OCI-LY1 (cell line): ENCODE measurements at regions not wholly inside any gene's neighbourhood (a gene's known extent, or its start where the extent isn't known, plus 50 kb on each side); places are given as distances from the start of the nearest gene placed in this dataset.

Experiments
- CTCF ChIP-seq: fragments of 200-600 bp; sonication (generic), shearing (Covaris generic); IDR thresholded peaks from 2 replicates; pipeline ENCODE4 v1.5.1; 2017; ENCODE audit warnings: mild to moderate bottlenecking, antibody characterized with exemption, low read length, moderate library complexity, mixed read lengths
- EZH2 ChIP-seq: fragments of 200-600 bp; sonication (generic), shearing (Covaris generic); IDR thresholded peaks from 2 replicates; pipeline ENCODE4 v1.8.0; 2017; ENCODE audit warnings: borderline replicate concordance, mixed run types, mild to moderate bottlenecking, antibody characterized with exemption, low read length, moderate library complexity, mixed read lengths

DNA sequence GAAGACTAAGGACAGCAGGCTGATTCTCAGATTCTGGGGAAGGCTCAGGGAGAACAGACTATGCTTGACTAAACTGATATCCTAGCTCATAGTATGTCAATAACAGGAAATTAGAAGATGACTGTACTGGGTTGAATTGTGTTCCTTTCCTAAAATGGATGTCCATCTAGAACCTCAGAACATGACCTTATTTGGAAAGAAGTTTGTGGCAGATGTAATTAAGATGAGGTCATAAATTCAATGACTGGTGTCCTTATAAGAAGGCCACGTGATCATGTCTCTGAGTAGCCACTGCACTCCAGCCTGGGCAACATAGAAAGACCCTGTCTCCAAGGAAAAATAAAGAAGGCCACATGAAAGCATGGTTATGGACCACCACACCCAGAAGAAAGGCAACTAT lies 113.9 kb upstream of the STMND1 start:
- TF ChIP-seq EZH2 (no peak), CTCF (no peak)
